Fibroblast of peridontal ligament (primary cell): ENCODE measurements at regions not wholly inside any gene's neighbourhood (a gene's known extent, or its start where the extent isn't known, plus 50 kb on each side); places are given as distances from the start of the nearest gene placed in this dataset.
"Not testable (repeated sequence)": the region's sequence is repeated elsewhere in the genome, so short reads cannot be mapped to it uniquely, and the experiment has no call there.

Experiments
- DNase-seq: peaks from one replicate; pipeline ENCODE4 v3.0.0-alpha.2; 2010; ENCODE audit errors: extremely low read depth

DNA sequence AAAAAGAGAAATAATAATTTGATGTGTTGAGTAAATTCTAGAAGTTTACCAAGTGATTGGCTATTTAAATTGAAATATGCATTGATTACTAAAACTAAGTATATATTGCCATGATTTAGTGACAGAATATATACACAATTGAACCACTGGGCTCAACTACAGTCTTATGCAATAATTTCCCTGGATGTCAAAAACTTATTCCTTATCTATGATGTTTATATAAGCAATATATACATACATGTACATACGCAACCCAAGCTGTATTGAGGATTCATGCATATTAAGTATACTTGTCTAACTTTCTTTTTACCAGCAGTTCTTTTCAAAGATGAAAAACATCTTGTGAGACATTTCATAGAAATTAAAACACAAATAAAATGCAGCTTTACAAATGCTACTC, 165.8 kb downstream of the ZIC4 start:
- DNase-seq, result no peak

DNA sequence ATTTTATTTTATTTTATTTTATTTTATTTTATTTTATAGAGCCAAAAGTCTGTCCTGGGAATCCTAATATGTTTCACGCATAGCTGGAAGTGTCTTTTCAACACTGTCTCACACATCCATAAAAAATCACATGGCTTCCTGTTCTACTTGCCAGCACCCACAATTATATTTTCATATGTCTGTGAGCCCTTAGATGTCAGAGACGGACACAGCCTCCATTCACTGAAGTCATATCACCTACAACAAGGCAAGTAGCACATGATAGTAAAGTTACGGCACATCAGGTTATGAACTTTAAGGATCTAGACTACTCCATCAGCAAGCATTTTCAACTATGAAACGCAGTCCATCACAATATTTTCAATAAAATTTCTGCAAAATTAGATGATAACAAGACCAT, 168.4 kb downstream of the ZIC4 start:
- DNase-seq, result no peak

DNA sequence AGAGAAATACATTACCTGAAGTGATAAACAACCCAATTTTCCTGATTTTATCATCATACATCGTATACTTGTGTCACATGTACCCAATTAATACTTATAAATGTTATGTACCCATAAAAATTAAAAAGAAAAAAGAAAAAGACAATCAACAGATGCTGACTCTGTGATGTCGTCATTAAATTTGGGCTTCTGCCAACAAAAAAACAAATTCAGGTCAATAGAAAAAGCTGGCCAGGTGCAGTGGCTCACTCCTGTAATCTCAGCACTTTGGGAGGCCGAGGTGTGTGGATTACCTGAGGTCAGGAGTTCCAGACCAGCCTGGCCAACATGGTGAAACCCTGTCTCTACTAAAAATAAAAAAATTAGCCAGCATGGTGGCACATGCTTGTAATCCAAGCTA, 174.4 kb downstream of the ZIC4 start:
- DNase-seq, result not testable (repeated sequence)

DNA sequence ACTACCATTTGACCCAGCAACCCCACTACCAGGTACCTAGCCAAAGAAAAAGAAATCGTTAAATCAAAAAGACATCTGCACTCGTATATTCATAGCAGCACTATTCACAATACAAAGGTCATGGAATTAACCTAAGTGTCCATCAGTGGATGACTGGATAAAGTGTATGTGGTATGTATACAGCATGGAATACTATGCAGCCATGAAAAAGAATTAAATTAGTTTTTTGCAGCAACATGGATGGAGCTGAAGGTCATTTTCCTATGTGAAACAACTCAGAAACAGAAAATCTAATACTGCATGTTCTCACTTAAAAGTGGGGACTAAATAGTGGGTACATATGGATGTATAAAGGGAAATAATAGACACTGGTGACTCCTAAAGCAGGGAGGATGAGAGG, 175.2 kb downstream of the ZIC4 start:
- no peak for DNase-seq

DNA sequence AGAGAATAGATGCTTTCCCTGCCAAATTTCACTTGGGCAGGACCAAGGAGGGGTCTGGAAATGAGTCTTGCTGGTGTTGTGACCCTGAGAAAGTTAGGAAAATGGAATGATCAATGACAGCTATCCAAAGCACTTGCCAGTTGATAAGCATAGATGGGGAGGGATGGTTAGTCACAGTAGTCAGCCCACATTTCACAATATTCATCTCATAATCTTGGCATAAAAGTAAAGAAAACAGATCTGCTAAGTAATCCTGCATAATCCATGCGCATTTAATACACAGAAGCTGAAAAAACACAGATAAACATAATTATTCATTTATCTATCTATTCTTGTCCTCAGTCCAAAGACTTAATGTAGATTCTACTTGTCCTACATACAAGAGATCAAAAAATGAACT, 184.1 kb downstream of the ZIC4 start:
- DNase-seq, result peak; percentile 25

DNA sequence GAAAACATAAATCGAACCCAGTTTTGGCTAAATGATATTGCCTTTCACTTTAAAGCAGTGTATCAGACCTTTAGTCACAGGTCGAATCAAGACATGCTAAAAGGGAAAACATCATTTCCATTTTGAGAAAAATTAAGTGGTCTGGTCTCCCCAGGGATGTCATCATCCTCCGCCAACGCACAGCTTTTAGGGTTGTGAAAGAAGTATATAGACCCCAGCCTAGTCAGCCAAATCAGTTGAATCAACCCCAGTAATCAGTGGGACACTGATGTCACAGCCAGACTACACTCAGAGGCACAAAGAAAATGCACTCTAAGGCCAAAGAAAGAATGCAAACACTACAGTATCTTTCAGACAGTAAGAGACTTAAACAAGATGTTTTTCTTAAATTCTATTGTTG, 187.4 kb downstream of the ZIC4 start:
- peak; percentile 32 for DNase-seq

DNA sequence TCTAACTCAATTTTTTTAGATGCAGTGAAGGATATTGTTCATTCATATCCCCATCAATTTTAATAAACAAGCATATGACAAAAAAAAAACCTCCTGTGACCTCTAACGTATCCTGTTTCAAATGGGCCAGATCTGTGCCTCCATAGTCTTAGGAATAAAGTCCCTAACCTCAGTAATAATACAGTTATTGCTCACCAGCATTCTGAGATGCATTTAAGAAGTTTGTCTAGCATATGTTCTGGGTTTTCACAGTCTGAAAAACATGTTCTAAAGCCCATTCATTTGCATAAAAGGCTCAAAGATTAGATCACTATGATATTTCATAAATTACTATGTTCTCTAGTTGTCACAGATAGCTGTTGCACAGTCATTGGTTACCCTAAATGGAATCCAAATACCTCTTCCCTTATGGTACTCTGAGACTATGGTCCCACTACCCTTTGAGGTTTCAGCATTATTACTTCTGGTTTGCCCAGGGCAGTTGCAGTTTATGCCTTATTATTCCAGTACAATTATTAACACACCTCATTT, 190.1 kb downstream of the ZIC4 start:
- no peak for DNase-seq

DNA sequence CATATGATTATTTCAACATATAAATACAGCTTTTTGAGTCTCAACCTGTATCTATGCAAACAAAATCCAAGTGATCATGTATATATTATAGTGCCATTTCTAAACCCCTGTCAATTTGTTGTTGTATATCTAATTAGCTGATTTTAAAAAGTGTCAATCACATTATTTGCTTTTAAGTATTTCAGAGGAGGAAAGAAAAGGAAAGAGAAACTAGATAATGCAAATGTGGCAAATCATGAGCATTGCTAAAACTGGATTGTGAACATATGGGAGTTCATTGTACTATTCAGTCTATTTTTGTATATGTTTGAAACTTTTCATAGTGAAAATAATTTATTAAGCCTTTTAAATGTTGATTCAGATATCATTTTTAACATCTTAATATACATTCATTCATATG, 190.7 kb downstream of the ZIC4 start:
- DNase-seq, result no peak

DNA sequence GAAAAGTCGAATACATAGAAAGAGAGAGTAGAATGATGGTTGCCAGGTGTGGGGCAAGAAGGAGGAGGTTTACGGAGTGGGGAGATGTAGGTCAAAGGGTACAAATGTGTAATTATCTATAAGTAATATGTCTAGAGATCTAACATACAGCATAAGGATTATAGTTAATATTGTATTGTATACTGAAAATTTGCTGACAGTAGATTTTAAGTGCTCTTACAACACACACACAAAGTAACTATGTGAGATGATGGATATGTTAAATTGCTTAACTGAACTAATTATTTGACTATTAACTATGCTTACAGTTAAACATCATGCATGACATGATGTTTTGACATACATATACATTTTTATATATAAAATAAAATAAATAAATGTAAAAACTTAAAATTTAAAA, 192.7 kb downstream of the ZIC4 start:
- no peak for DNase-seq

DNA sequence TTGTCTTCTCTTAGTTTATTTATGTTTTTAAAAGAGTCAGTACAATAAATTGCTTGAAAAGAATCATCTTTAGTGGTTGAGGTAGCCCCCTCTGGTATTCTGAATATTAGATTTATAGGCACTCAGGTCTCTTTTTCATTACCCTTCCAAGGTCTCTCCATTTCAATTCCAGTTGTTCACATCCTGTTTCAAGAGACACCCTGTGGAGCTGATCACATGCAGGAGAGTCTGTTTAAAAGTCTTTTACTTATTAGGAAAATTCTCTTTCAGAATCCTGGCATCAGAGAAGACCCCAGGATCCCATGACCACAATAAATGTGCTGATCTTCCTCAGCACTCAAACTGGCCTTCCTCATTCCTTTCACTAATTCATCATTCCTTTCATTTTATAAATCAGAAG, 195.7 kb downstream of the ZIC4 start:
- DNase-seq, result no peak

DNA sequence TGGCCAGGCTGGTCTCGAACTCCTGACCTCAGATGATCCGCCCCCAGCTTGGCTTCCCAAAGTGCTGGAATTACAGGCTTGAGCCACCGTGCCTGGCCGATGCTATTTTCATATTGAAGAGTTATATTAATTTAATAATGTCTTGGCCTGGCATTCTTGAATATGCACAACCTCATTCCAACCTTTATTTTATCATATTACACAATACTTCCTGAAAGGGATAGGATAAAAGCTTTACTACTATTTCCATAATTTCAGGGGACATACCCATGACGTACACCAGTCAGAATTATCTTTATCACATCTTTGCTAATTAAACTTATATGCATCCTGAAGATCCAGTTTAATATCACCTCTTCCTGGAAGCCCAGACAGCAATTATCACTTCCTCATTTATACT, 205.3 kb downstream of the ZIC4 start:
- no peak for DNase-seq

DNA sequence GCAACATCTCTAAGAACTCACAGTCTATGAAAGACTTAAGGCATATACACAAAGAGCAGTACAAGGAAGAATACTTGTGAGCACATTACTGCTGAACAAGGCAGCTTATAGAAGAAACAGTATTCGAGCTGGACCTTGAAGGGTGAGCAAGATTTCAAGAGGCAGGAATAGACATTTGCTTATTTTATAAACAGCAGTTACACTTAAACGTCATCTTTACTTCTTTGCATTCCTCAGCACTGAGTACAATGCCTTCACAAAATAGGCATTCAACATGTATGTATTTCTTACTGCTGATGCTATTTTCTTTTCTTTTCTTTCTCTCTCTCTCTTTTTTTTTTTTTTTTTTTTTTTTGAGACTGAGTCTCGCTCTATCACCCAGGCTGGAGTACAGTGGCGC, 205.8 kb downstream of the ZIC4 start:
- peak; percentile 64 for DNase-seq

DNA sequence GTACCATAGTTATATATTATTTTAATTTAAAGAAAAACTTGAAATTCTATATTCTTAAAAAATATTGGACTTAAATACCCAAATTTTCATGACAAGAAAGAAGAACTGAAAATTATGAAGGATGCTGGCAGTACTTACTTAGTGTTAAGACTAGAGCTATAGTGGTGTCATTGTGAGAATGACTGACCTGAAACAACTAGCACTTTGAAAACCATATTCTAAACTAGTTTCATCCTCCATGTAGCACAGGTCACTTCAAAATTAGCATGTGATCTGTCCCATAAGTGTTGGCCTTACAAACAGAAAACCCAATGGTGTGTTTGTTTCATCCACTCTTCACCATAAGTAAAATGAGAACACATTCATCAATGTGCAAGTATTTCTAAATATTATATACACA, 208.6 kb downstream of the ZIC4 start:
- no peak for DNase-seq

DNA sequence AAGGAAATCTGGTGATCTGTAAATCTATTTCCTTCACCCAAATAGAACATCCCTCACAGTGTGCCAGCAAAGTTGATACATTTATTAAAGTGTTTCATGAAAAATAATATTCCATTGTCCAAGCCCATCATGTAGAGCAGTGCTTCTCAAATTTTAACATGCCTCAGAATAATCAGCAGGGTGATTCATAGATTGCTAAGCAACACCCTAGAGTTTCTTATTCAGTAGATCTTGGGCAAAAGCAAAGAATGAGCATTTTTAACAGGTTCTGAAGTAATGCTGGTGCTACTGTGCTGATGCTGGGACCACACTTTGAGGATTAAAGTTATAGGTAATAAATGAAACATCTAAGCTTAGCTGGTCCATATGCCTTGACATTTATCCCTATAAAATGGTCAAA, 210.5 kb downstream of the ZIC4 start:
- peak; percentile 56 for DNase-seq

DNA sequence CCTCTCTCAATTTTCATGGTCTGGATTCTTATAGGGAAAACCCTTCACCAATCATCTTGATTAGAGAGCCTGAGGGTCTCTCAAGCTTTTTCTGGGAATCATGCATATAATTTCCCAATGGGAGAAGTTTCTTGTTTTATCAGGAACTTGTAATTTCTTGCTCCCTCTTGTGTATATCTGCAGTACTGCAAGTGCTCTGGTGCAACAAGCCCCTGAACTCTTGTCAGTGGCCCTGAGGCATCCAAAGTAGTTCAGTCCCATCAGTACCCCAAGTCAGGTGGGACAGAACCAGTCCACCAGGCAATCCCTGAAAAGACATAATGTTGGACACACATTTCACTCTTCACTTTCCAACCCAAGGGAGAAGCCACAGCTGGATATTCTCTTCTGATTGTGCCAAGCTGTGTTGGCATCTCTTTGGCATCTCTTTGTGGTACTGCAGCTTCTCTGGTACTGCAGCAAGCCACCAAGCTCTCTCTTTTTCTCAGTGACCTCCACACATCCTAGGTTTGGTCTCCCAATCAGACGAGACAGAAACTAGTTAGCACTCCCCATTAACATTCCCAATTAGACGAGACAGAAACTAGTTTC, 214.5 kb downstream of the ZIC4 start:
- peak; percentile 90 for DNase-seq

DNA sequence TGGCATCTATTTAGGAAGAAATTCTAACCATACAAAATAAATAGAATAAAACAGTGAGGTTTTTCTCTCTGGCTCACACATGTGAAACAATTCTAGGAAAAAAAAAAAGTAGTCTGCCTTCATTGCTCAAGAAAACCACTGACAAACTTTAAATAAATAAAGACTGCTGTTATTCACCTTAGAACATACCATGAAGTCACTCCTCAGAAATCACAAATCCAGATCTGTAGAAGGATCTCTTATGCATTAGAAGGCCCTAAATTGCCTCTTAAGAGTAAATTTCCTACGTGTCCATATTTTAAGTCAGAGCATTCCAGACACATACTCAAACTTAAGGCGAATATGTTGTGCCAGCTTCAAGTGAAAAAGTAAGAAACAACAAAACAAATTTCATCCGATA, 217.3 kb downstream of the ZIC4 start:
- peak; percentile 48 for DNase-seq

DNA sequence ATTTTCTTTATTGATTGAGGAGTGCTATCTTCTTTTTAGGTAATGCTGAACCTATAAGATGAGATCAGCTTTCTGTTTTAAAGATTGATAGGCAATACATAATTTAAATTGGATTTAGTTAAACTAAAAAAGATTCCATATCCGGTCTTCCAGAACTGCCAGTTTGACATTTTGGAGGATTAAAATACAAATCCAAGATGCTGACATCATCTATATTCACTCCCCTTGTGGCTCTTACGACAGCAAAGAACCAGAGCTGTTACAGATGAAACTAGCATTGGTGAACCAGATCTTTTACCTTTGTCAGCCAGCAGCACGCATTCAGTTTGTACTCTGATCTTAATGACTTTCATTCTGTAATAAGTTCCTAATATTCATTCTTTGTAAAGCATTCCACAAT, 218.7 kb downstream of the ZIC4 start:
- no peak for DNase-seq

DNA sequence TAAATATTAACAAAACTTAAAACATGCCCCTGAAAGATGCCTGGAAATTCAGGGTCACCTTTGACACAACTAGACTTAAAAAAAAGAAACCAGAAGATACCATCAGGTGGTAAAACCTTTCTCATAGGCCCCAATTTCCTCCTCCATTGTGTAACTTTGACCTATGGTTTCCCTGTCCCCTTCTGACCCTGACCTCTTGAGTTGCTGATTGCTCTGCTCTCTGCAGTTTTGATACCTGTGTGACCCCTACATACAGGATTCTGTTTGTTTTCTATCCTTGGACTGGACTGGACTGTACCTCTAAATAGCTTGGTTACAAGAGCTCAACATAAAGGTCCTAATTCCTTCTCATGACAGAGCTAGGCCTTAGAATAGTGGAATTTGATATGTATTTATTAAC, 220.6 kb downstream of the ZIC4 start:
- DNase-seq, result no peak

DNA sequence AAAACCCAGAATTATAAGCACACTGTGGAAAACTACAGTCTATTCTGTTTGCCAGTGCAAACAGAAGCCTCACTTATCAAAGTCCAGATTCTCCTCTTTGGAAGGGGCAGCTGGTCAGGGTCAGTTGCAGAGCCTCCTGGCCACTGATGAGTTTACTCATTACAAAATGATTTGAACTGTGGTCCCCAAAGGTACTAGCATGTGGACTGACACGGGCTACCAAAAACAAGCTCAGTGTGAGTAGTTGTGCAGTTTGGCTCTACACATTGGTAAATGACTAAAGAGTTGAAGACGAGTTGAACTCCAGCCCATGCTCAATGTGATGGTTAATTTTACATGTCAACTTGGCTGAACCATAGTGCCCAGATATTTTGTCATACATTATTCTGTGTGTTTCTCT, 221.5 kb downstream of the ZIC4 start:
- no peak for DNase-seq

DNA sequence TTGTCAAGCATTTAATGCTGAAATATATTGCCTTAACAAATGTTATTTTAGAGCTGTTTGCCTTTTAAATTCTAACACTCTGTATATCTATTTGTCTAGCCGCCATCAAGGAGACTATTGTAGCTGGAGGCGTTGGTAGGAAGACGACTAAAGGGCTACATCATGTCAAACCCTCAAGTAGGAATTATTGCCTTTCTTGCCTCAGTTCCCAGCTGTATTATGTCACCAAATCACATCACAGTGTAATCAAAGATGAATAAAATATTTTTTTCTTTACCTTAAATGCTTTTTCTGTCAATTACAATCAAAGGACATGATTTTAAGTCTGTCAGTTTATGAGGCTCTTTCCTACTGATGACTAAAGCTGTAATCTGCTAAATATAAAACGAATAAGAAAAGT, 233.1 kb downstream of the ZIC4 start:
- DNase-seq, result no peak

DNA sequence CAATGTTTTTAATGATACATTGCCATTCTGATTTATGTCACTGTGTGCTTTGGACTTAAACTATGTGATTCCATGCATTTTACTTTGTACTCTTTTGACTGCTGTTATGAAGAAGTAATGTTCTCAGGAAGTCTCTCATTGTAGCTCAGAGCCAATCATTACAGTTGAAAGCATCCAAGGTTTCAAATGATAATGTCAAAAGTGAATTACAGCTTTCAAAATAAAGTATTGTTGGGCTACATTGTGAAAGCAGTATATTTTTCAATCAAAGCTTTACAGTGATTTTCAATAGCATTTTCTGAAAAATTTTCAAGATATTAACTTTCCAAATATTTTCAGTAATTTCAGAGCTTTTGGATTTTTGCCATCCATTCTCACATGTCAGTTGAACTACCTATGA, 243.6 kb downstream of the ZIC4 start:
- DNase-seq, result no peak

DNA sequence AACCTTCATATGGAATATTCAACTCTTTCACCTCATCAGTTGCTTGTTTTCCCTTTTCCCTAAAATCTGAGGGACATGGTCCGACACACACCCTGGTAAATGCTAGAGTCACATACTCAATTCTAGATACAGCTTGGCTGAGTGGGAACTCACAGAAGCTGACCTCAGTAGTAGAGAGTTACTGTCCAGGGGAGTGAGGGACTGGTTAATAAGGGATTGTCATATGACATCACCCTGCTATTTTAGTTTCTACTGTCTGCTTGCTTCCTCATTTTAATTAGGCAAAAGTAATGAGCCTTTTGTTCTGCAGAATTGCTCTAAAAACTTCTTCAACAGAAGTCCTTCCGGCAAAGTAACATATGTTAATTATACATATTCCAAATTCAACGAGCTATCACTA, 244.5 kb downstream of the ZIC4 start:
- no peak for DNase-seq

DNA sequence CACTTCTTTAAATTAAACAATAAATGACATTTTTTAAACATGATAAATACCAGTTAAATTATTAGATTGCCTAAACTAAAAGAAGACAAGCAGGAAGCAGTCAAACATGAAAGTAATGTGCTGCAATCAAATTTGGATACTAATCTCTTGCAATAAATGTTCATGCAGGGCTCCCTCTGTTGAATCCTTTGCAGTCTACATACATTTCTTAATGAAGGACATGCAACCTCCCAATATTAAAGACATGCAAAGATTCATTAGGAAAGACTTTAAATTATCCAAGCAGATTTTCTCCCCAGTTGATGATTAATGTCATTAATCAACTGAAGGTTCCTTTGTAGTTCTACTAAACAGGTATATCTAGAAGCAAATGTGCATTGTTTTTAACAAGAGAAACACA, 245.4 kb downstream of the ZIC4 start:
- DNase-seq, result no peak

DNA sequence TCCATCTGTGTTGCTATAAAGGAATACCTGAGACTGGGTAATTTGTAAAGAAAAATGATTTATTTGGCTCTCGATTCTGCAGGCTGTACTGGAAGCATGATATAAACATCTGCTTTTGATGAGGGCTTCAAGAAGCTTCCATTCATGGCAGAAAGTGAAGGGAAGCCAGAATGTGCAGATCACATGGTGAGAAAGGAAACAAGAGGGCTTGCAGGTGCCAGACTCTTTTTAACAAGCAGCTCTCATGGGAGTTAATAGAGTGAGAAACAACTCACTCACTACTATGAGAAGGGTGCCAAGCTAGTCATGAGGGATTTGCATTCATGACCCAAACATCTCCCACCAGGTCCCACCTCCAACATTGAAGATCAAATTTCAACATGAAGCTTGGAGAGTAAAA, 247.2 kb downstream of the ZIC4 start:
- DNase-seq, result no peak

DNA sequence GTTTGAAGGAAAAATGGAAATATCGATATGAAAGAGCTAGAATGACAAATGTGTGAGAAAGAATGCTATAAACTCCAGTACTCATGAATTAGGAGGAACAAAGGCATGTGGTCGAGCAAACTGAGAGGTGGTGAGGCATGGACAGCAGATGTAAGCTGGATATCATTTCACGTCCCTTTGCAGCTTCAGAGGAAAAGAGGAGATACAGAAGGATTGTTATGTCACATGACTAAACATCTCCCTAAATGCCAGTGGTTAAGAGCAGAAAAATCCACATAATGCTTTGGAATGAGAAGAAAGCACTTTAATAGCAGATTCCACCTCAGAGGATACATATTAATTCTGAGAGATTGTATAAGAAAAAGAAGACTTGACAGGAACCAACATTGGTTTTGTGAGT, 248.7 kb downstream of the ZIC4 start:
- no peak for DNase-seq
